ENCODE measurements at regions not wholly inside any gene's neighbourhood (a gene's known extent, or its start where the extent isn't known, plus 50 kb on each side); places are given as distances from the start of the nearest gene placed in this dataset.

GRCh38 chr5:74153255-74153790 lies 487.2 kb downstream of the ENC1 start:
- TF ChIP-seq, protein P1, sequence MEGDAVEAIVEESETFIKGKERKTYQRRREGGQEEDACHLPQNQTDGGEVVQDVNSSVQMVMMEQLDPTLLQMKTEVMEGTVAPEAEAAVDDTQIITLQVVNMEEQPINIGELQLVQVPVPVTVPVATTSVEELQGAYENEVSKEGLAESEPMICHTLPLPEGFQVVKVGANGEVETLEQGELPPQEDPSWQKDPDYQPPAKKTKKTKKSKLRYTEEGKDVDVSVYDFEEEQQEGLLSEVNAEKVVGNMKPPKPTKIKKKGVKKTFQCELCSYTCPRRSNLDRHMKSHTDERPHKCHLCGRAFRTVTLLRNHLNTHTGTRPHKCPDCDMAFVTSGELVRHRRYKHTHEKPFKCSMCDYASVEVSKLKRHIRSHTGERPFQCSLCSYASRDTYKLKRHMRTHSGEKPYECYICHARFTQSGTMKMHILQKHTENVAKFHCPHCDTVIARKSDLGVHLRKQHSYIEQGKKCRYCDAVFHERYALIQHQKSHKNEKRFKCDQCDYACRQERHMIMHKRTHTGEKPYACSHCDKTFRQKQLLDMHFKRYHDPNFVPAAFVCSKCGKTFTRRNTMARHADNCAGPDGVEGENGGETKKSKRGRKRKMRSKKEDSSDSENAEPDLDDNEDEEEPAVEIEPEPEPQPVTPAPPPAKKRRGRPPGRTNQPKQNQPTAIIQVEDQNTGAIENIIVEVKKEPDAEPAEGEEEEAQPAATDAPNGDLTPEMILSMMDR (IDR thresholded peaks at IDR 0.05): no peak

DNA sequence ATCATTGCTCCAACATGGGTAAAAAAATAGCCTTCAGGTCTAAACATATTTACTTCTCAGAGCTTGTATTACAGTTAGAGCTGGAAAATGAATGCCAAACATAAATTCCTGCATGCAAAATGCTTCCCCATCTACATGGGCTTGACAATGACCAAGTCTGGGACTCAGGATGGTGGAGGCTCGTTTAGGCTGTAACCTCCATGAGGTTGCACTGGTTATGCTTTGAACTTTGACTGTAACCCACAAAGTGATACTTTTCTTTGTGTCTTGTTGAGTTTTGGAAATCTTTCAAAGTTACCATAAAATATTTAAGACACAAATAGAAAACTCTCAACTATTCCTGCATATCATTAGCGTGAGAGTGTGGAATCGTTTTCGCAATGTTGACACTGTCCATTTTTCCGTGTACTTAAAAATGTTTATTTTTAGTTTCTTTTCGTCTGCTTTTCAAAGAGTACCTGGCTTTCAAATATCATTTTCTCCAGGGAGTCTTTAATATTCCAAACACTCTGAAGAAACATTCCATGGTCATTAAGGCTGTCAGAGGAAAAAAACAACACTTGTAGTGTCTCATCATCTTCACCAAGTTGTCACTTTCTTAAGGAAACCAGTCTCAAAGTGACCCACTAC lies 487.8 kb downstream of the ENC1 start:
- TF ChIP-seq, protein P1 (IDR thresholded peaks at IDR 0.05): no peak

DNA sequence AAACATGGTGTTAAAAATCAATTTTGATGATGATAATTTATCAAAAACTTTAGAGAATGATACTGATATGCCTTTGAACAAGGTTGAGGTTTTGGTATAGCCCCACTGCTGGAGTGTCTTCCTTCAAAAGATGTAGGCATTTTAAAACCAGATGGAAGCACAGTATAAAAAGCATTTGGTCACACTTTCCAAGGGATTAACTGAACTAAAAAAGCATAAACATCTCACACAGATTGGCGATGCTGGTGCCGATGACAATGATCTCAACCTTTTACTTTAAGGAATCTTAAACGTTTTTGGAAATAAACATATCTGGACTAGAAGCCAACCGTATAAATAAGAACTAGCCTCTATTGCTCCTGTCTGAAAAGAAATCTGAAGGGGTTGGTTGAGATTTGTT lies 488.4 kb downstream of the ENC1 start:
- TF ChIP-seq, protein P1 (IDR thresholded peaks at IDR 0.05): no peak

DNA sequence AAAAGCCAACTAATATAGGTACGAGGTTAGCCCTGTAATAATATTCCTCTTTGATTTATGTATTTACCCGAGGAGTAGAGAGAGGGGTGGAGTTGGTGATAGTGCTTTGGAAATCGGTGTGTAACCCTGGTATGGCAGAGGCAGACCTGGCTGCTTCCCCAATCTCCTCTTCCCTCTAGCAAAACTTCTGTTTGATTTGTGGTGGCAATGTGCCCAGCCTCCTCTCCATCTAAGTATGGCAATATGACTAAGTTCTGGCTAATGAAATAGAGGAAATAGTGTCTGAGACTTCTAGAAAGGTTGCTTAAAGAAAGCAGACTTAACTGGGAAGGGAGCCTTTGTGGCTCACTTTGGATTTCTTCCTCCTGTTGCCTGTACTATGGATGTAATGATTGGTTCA lies 491.1 kb downstream of the ENC1 start:
- TF ChIP-seq, protein P1 (IDR thresholded peaks at IDR 0.05): no peak

DNA sequence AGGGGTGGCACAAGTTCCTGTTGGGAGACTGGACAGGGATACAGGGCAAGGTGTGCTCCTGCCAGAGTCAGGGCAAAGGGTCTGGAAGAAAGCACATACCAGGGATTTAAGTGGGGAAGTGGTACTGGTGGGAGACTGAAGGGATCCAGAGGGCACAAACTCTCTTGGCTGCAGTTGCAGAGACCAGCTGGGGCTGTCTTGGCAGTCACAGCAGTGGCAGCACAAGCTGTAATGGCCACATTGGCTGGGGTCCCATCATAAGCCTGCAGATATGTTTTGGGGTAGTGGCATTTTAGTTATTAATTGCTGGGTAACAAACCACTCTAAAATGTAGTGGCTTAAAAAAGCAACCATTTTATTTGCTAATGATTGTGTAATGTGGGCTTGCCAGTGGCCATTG lies 492.2 kb downstream of the ENC1 start:
- TF ChIP-seq, protein P1 (IDR thresholded peaks at IDR 0.05): no peak

- TF ChIP-seq, protein P1 (IDR thresholded peaks at IDR 0.05): no peak
Measured at GRCh38 chr5:74146796-74147195, 493.7 kb downstream of the ENC1 start.

- TF ChIP-seq, protein P1 (IDR thresholded peaks at IDR 0.05): no peak
Measured at GRCh38 chr5:74145951-74146350, 494.6 kb downstream of the ENC1 start.

Measured in LNCAP (cell line).